GM19467 (cell line): ENCODE measurements at regions not wholly inside any gene's neighbourhood (a gene's known extent, or its start where the extent isn't known, plus 50 kb on each side); places are given as distances from the start of the nearest gene placed in this dataset.

ENCODE experiments used
- ATAC-seq: cut with Tn5 transposase; IDR thresholded peaks from one replicate; pipeline ENCODE4 v1.9.1; 2021; ENCODE audit warnings: mild to moderate bottlenecking, moderate library complexity; ENCODE audit not compliant: unreplicated experiment

GRCh38 chr5:167699432-167699831 is 592.0 kb upstream of the WWC1 start:
- no peak for ATAC-seq

GRCh38 chr5:167701051-167701450 is 590.4 kb upstream of the WWC1 start:
- ATAC-seq, result no peak

DNA sequence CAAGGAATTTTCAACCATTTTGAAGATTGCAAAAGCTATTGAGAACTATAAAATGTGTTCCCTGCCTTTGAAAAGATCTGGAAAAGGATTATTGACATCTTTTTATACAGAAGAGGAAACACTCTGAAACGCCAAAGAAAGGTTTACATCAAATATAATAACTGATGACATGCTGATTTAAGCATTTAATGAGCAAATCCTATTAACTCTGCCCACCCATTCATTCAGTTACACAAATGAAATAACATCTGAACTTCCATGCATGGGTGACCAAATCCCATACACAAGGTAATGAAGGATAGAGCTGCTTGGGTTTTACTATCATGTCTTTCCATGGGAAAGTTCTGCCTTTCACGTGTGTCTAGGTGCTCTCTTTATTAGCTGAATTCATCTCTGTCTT is 589.4 kb upstream of the WWC1 start:
- ATAC-seq, result no peak

- ATAC-seq, result no peak
Observed at GRCh38 chr5:167708449-167708848, 583.0 kb upstream of the WWC1 start.

DNA sequence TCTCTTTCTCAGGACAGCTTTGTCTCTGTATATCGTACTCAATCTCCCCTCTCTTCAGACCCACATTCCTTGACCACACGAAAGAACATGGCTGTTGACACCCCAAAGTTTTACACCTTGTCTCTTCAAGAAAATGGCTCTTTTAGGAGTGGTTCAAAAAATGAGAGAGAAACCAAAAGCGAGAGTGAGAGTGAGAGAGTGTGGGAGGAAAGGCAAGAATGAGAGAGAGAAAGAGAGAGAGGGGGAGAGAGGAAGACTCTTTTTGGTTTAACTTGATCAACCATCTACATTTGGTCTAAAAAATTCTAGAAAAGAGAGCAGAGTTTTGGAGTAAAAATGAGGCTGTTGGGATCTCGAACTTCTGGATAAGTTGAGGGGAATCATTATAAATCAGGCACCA is 581.8 kb upstream of the WWC1 start:
- no peak for ATAC-seq

- ATAC-seq, result no peak
Observed at GRCh38 chr5:167710444-167711073, 580.9 kb upstream of the WWC1 start.

DNA sequence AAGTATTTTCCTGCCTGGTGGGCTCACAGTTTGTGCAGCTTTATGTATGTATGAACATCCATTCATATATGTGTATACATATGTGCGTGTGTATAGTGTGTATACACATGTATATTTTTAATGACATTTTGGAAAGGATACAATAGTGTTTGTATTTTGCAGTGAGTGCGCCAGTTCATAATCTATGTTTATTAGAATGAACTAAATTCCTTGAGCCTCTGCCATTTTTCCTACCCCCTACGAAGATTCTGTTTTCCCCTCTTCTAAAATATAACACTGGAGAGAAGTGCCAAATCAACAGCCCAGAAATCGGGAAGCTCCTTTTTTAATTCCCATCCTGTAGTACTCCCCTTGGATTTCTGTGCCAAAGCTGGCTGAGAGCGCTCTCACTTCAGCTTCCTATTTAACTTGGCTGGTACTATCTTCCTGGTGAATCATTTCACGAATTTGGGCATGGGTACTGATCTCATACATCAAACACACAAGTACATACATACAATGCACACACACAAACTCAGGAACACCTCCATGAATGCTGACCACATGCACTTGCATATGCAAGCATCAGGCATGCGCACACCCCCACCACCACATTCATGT is 578.4 kb upstream of the WWC1 start:
- ATAC-seq, result no peak

DNA sequence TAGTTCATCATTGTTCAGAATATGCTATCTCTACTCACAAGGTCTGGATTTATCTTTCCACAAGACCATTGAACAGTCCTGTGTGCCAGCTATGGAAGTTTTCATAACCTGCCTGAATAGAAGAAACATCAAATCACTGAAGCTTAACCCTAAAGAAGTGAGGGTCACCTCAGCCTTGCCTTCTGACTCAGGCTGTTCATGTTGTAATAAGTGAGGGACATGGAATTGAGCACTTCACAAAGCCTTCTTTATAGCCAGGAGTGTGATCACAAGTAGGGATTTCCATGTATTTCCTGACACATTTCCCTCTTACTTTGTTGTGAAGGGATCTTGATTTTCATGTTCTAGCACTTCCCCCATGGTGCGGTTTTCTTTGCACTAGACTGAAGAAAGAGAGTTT is 577.5 kb upstream of the WWC1 start:
- ATAC-seq, result no peak

- ATAC-seq, result no peak
Observed at GRCh38 chr5:167716126-167716775, 575.2 kb upstream of the WWC1 start.

GRCh38 chr5:167720259-167720658 is 571.2 kb upstream of the WWC1 start:
- ATAC-seq, result no peak

- no peak for ATAC-seq
Observed at GRCh38 chr5:167720676-167721260, 570.7 kb upstream of the WWC1 start.

GRCh38 chr5:167721926-167722440 is 569.5 kb upstream of the WWC1 start:
- no peak for ATAC-seq

GRCh38 chr5:167723254-167723871 is 568.1 kb upstream of the WWC1 start:
- ATAC-seq, result peak; percentile 96

GRCh38 chr5:167725264-167725663 is 566.2 kb upstream of the WWC1 start:
- ATAC-seq, result no peak

DNA sequence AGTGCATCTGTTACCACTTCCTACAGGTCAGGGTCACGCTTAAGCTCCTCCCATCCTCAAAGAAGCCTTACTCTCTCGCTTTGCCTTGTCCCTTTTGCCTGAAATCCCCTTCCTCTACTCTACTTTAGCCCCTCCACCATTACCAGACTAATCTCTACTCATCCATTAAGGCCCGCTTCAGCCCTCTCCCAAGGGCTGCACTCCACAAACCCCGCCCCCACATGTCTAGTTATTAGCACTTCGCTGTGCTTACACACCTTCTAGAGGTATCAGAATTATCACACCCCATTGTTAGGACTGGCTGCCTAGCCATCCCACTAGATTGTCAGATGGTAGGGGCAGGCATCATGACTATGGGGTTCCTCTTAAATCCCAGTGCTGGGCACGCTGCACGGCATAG is 565.7 kb upstream of the WWC1 start:
- no peak for ATAC-seq

DNA sequence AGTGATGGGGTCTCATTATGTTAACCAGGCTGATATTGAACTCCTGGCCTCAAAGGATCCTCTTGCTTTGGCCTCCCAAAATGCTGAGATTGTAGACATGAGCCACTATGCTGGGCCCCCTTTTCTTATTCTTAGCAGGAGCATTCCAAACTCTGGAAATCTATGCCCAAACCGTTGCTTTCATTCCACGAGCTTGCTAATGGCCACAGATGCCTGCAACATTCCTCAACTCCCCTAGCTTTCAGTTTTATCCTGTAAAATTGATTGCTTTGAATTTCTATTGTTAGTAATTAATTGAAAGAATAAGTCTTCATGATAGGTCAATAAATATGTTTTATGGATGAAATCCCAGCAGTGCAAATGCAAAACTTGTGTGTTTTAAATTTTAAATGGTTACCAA is 564.8 kb upstream of the WWC1 start:
- ATAC-seq, result no peak

DNA sequence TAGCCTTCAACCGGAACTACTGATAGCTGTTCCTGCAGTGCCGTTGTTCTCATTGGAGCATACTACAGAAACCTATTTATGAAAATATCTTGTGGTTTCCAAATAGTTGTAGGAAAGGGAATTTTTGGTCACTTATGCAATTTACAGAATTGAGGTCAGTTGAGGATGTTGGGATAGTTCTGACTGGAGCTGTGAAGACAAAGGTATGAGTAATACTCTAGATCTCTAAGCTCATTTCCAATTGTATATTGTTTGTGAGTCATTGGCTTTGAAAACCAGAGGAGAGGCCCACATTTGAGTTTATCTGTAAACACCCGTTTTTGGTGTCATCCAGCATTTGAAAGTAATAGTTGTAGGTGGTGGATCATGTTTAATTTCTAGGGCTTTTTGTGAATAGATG is 561.3 kb upstream of the WWC1 start:
- no peak for ATAC-seq

- no peak for ATAC-seq
Observed at GRCh38 chr5:167730656-167731055, 560.8 kb upstream of the WWC1 start.

DNA sequence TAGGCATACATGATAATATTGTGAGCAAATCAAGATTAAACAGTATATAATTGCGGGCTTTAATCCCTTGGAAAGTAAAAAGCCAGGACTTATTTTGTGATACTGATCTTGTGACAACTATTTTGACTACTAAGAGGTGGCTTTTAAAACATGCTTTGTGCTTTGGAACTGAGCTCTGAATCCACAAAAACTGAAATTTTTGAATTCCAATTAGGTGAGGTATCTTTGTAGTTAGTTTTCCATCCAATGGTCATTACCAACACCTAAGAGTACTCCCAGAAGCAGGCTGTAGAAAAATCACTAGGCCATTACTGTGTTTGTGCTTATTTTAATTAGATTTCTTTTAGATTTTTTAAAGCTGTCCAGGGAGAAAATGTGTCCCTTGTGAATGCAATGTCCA is 559.5 kb upstream of the WWC1 start:
- ATAC-seq, result no peak

- no peak for ATAC-seq
Observed at GRCh38 chr5:167732499-167732898, 558.9 kb upstream of the WWC1 start.

GRCh38 chr5:167736992-167737391 is 554.5 kb upstream of the WWC1 start:
- ATAC-seq, result no peak
